ENCODE measurements at regions not wholly inside any gene's neighbourhood (a gene's known extent, or its start where the extent isn't known, plus 50 kb on each side); places are given as distances from the start of the nearest gene placed in this dataset.

GRCh38 chr11:37804666-37805065 is 1206.6 kb upstream of the RAG2 start:
- TF ChIP-seq POLR2A (IDR thresholded peaks at IDR 0.05; ENCODE audit: low read length) (no peak), CTCF (IDR thresholded peaks at IDR 0.05) (no peak), POLR2AphosphoS2 (conservative IDR thresholded peaks at IDR 0.05; ENCODE audit: low read length) (no peak), MAX (IDR thresholded peaks at IDR 0.05) (no peak), JUN (IDR thresholded peaks at IDR 0.05) (no peak), E2F6 (IDR thresholded peaks at IDR 0.05; ENCODE audit: borderline replicate concordance, low read depth) (no peak), CBX8 (IDR thresholded peaks at IDR 0.05) (no peak), ELK1 (IDR thresholded peaks at IDR 0.05; ENCODE audit: low read depth, low read length) (no peak), CHD4 (IDR thresholded peaks at IDR 0.05; ENCODE audit: borderline replicate concordance) (no peak), ESRRA (IDR thresholded peaks at IDR 0.05; ENCODE audit: borderline replicate concordance, low read length) (no peak)
